BJ (cell line): ENCODE measurements at regions not wholly inside any gene's neighbourhood (a gene's known extent, or its start where the extent isn't known, plus 50 kb on each side); places are given as distances from the start of the nearest gene placed in this dataset.

Experiments used
- CTCF ChIA-PET: fragments of 350-600 bp; formaldehyde crosslinking; extraction: SDS; loops from one replicate; lab custom pipeline; 2021; ENCODE audit warnings: antibody characterized with exemption, inconsistent platforms; lab: Yijun Ruan, JAX
- POLR2A ChIA-PET: fragments of 300-600 bp; sonication (Branson Sonifier 250); formaldehyde crosslinking; extraction: SDS; loops from one replicate; lab custom pipeline; 2021; ENCODE audit warnings: antibody characterized with exemption; lab: Charles Lee
- DNase-seq: peaks from one replicate; pipeline ENCODE4 v3.0.0-alpha.2; 2011; ENCODE audit warnings: low read depth
- H3K27me3 ChIP-seq: 2 replicates; pipeline ENCODE4 v1.6.0; 2011; ENCODE audit warnings: low read length; ENCODE audit not compliant: control insufficient read depth, insufficient read depth
- H3K36me3 ChIP-seq: 2 replicates; pipeline ENCODE4 v1.5.1; 2011; ENCODE audit warnings: low read length; ENCODE audit not compliant: control insufficient read depth, insufficient read depth
- H3K4me3 ChIP-seq: 2 replicates; pipeline ENCODE4 v1.5.1; 2011; ENCODE audit warnings: low read depth, mild to moderate bottlenecking, control low read depth, low read length
- CTCF ChIP-seq: IDR thresholded peaks from 2 replicates; pipeline ENCODE4 v1.5.1; 2011; ENCODE audit warnings: low read depth, mild to moderate bottlenecking, control low read depth, inconsistent platforms, low read length, moderate library complexity; ENCODE audit not compliant: insufficient read depth

- CTCF ChIA-PET = no interaction called here
- Histone ChIP-seq H3K27me3 (no peaks in the 10 kb centered on the region), H3K4me3 (no peak overlapping the region), H3K36me3 (no peaks in the 10 kb centered on the region)
- DNase-seq = no peak
- POLR2A ChIA-PET = no interaction called here
- TF ChIP-seq CTCF = no peak
Measured at GRCh38 chr17:70683936-70684335, 514.6 kb downstream of the KCNJ2 start.

GRCh38 chr17:70687421-70687820 lies 518.1 kb downstream of the KCNJ2 start:
- no peaks in the 10 kb centered on the region for H3K36me3 ChIP-seq
- H3K4me3 ChIP-seq = no peak overlapping the region
- ChIA-PET CTCF (no interaction called here), POLR2A (no interaction called here)
- no peaks in the 10 kb centered on the region for H3K27me3 ChIP-seq
- no peak for DNase-seq
- TF ChIP-seq CTCF = no peak

- POLR2A ChIA-PET = no interaction called here
- no peak overlapping the region for H3K4me3 ChIP-seq
- H3K36me3 ChIP-seq = no peaks in the 10 kb centered on the region
- H3K27me3 ChIP-seq = no peaks in the 10 kb centered on the region
- CTCF ChIA-PET = no interaction called here
- no peak for DNase-seq
- TF ChIP-seq CTCF = no peak
Measured at GRCh38 chr17:70691150-70691549, 521.8 kb downstream of the KCNJ2 start.

GRCh38 chr17:70699408-70699807 lies 530.1 kb downstream of the KCNJ2 start:
- Histone ChIP-seq H3K4me3 (no peak overlapping the region), H3K27me3 (no peaks in the 10 kb centered on the region), H3K36me3 (no peaks in the 10 kb centered on the region)
- ChIA-PET CTCF (no interaction called here), POLR2A (no interaction called here)
- no peak for DNase-seq
- TF ChIP-seq CTCF = no peak

- H3K27me3 ChIP-seq = no peaks in the 10 kb centered on the region
- POLR2A ChIA-PET = no interaction called here
- CTCF ChIA-PET = no interaction called here
- H3K36me3 ChIP-seq = no peaks in the 10 kb centered on the region
- H3K4me3 ChIP-seq = no peak overlapping the region
- TF ChIP-seq CTCF = no peak
- no peak for DNase-seq
Measured at GRCh38 chr17:70702683-70703255, 533.4 kb downstream of the KCNJ2 start.
